Activated CD8-positive, alpha-beta memory T cell treated with anti-CD3 and anti-CD28 coated beads, Interleukin-2, amount 50 U/mL, for 48 hours (primary cell): ENCODE measurements at regions not wholly inside any gene's neighbourhood (a gene's known extent, or its start where the extent isn't known, plus 50 kb on each side); places are given as distances from the start of the nearest gene placed in this dataset.

Source experiments
- DNase-seq: peaks from one replicate; pipeline ENCODE4 v3.0.0-alpha.2; 2020

GRCh38 chr5:4862500-4862899 lies 277.6 kb upstream of the ADAMTS16 start:
- no peak for DNase-seq

GRCh38 chr5:4866131-4866659 lies 273.9 kb upstream of the ADAMTS16 start:
- no peak for DNase-seq

- DNase-seq = no peak
These were observed 273.3 kb upstream of the ADAMTS16 start for GRCh38 chr5:4866817-4867216.

- peak; percentile 82 for DNase-seq
These were observed 271.9 kb upstream of the ADAMTS16 start for GRCh38 chr5:4868140-4868735.

GRCh38 chr5:4873652-4874051 lies 266.5 kb upstream of the ADAMTS16 start:
- no peak for DNase-seq

- DNase-seq = no peak
These were observed 266.0 kb upstream of the ADAMTS16 start for GRCh38 chr5:4874097-4874496.

- no peak for DNase-seq
These were observed 264.2 kb upstream of the ADAMTS16 start for GRCh38 chr5:4875942-4876341.

- DNase-seq = no peak
These were observed 263.3 kb upstream of the ADAMTS16 start for GRCh38 chr5:4876804-4877203.

- no peak for DNase-seq
These were observed 262.6 kb upstream of the ADAMTS16 start for GRCh38 chr5:4877579-4877978.

- DNase-seq = no peak
These were observed 261.1 kb upstream of the ADAMTS16 start for GRCh38 chr5:4879075-4879474.

- peak; percentile 82 for DNase-seq
These were observed 260.3 kb upstream of the ADAMTS16 start for GRCh38 chr5:4879693-4880303.

- DNase-seq = no peak
These were observed 259.8 kb upstream of the ADAMTS16 start for GRCh38 chr5:4880304-4880741.

GRCh38 chr5:4881366-4882002 lies 258.6 kb upstream of the ADAMTS16 start:
- DNase-seq = no peak

GRCh38 chr5:4882186-4882585 lies 257.9 kb upstream of the ADAMTS16 start:
- DNase-seq = no peak

- no peak for DNase-seq
These were observed 256.8 kb upstream of the ADAMTS16 start for GRCh38 chr5:4883360-4883759.

- no peak for DNase-seq
These were observed 246.9 kb upstream of the ADAMTS16 start for GRCh38 chr5:4893063-4893744.

- no peak for DNase-seq
These were observed 243.8 kb upstream of the ADAMTS16 start for GRCh38 chr5:4896328-4896727.

GRCh38 chr5:4901305-4901811 lies 238.8 kb upstream of the ADAMTS16 start:
- no peak for DNase-seq

GRCh38 chr5:4901924-4902323 lies 238.2 kb upstream of the ADAMTS16 start:
- no peak for DNase-seq

GRCh38 chr5:4905674-4906520 lies 234.2 kb upstream of the ADAMTS16 start:
- DNase-seq = no peak

- no peak for DNase-seq
These were observed 233.3 kb upstream of the ADAMTS16 start for GRCh38 chr5:4906786-4907185.

GRCh38 chr5:4907571-4907970 lies 232.6 kb upstream of the ADAMTS16 start:
- no peak for DNase-seq
